Glutamatergic neuron (in vitro differentiated cells): ENCODE measurements at regions not wholly inside any gene's neighbourhood (a gene's known extent, or its start where the extent isn't known, plus 50 kb on each side); places are given as distances from the start of the nearest gene placed in this dataset.

Experiments used
- DNase-seq: peaks from one replicate; pipeline ENCODE4 v3.0.0; 2022
- H3K27ac Mint-ChIP-seq: one replicate; pipeline ENCODE4 v1.8.0; 2020; ENCODE audit warnings: mild to moderate bottlenecking, mixed read lengths, inconsistent platforms; ENCODE audit not compliant: unreplicated experiment
- H3K27me3 Mint-ChIP-seq: one replicate; pipeline ENCODE4 v1.8.0; 2020; ENCODE audit warnings: mild to moderate bottlenecking, moderate library complexity, mixed read lengths, inconsistent platforms; ENCODE audit not compliant: unreplicated experiment
- H3K36me3 Mint-ChIP-seq: one replicate; pipeline ENCODE4 v1.8.0; 2020; ENCODE audit warnings: mild to moderate bottlenecking, mixed read lengths, inconsistent platforms; ENCODE audit not compliant: unreplicated experiment
- H3K4me1 Mint-ChIP-seq: one replicate; pipeline ENCODE4 v1.8.0; 2020; ENCODE audit warnings: mild to moderate bottlenecking, low read depth, mixed read lengths, inconsistent platforms; ENCODE audit not compliant: unreplicated experiment
- H3K4me3 Mint-ChIP-seq: one replicate; pipeline ENCODE4 v1.8.0; 2020; ENCODE audit warnings: mild to moderate bottlenecking, mixed read lengths, inconsistent platforms; ENCODE audit not compliant: unreplicated experiment
- H3K9me3 Mint-ChIP-seq: one replicate; pipeline ENCODE4 v1.8.0; 2020; ENCODE audit warnings: mild to moderate bottlenecking, moderate library complexity, mixed read lengths, inconsistent platforms; ENCODE audit not compliant: unreplicated experiment
- CTCF ChIP-seq: fragments of 200-600 bp; sonication (generic); IDR thresholded peaks from one replicate; pipeline ENCODE4 v1.5.0; 2021; ENCODE audit not compliant: partially characterized antibody, unreplicated experiment

- no peaks in the 10 kb centered on the region for H3K4me1 Mint-ChIP-seq
- peaks cover 1% of the 10 kb centered on the region for H3K27me3 Mint-ChIP-seq
- peaks cover 6% of the 10 kb centered on the region for H3K36me3 Mint-ChIP-seq
- H3K27ac Mint-ChIP-seq, result no peak overlapping the region
- no peak for DNase-seq
- no peaks in the 10 kb centered on the region for H3K9me3 Mint-ChIP-seq
- no peak for TF ChIP-seq CTCF
- H3K4me3 Mint-ChIP-seq, result no peak overlapping the region
Measured at GRCh38 chr6:99181174-99181573, 168.3 kb downstream of the FAXC start.

- no peak for DNase-seq
- Mint-ChIP-seq H3K27ac (no peak overlapping the region), H3K4me3 (no peak overlapping the region), H3K27me3 (no peaks in the 10 kb centered on the region), H3K36me3 (peaks cover 6% of the 10 kb centered on the region), H3K4me1 (no peaks in the 10 kb centered on the region), H3K9me3 (no peaks in the 10 kb centered on the region)
- TF ChIP-seq CTCF, result no peak
Measured at GRCh38 chr6:99178168-99178567, 171.3 kb downstream of the FAXC start.

GRCh38 chr6:99177736-99178135 is 171.7 kb downstream of the FAXC start:
- no peak overlapping the region for H3K4me3 Mint-ChIP-seq
- H3K27me3 Mint-ChIP-seq, result peaks cover under 1% of the 10 kb centered on the region
- H3K4me1 Mint-ChIP-seq, result no peaks in the 10 kb centered on the region
- no peaks in the 10 kb centered on the region for H3K9me3 Mint-ChIP-seq
- TF ChIP-seq CTCF, result no peak
- no peak overlapping the region for H3K27ac Mint-ChIP-seq
- peaks cover 6% of the 10 kb centered on the region for H3K36me3 Mint-ChIP-seq
- DNase-seq, result no peak

DNA sequence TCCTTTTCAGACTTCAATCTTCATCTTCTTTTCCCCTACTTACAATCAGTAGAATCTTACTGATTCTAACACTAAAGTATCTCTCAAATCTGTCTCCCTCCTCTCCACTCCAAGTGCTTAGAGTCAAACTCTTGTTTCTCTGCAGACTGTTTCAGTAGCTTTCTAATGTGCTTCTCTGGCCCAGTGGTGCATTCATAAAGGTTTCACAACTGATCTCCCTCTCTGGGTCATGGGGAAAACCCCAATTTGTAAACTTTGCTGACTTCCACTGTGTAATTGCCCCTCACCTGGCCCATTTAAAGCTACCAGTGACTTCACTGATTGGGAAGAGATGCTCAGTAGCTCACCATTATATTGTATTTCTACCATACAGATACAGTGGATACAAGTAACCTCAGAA is 183.6 kb downstream of the FAXC start:
- TF ChIP-seq CTCF, result no peak
- Mint-ChIP-seq H3K4me3 (no peak overlapping the region), H3K27me3 (no peaks in the 10 kb centered on the region), H3K36me3 (no peaks in the 10 kb centered on the region), H3K9me3 (no peaks in the 10 kb centered on the region), H3K27ac (no peak overlapping the region), H3K4me1 (no peaks in the 10 kb centered on the region)
- DNase-seq, result no peak

DNA sequence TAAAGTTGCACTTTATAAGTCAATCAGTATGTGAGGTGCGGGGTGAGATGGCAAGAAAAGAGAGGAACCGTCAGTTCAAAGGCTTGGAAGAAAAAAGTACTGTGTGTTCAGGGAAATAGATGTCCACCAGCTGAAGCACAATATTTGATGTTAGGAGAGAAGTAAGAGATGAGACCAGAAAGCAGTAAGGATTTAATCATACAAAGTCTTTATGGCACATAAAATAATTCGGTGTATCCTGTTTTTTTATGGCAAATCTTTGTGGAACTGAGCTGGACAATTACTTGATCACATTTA is 197.2 kb downstream of the FAXC start:
- no peak overlapping the region for H3K27ac Mint-ChIP-seq
- peaks cover 25% of the 10 kb centered on the region for H3K4me1 Mint-ChIP-seq
- H3K27me3 Mint-ChIP-seq, result peaks cover 3% of the 10 kb centered on the region
- H3K4me3 Mint-ChIP-seq, result no peak overlapping the region
- no peak for DNase-seq
- H3K9me3 Mint-ChIP-seq, result peaks cover 2% of the 10 kb centered on the region
- H3K36me3 Mint-ChIP-seq, result no peaks in the 10 kb centered on the region
- no peak for TF ChIP-seq CTCF
